BJ (cell line): ENCODE measurements at regions not wholly inside any gene's neighbourhood (a gene's known extent, or its start where the extent isn't known, plus 50 kb on each side); places are given as distances from the start of the nearest gene placed in this dataset.

Experiments
- CTCF ChIA-PET: fragments of 350-600 bp; formaldehyde crosslinking; extraction: SDS; loops from one replicate; lab custom pipeline; 2021; ENCODE audit warnings: antibody characterized with exemption, inconsistent platforms; lab: Yijun Ruan, JAX
- POLR2A ChIA-PET: fragments of 300-600 bp; sonication (Branson Sonifier 250); formaldehyde crosslinking; extraction: SDS; loops from one replicate; lab custom pipeline; 2021; ENCODE audit warnings: antibody characterized with exemption; lab: Charles Lee
- DNase-seq: peaks from one replicate; pipeline ENCODE4 v3.0.0-alpha.2; 2011; ENCODE audit warnings: low read depth
- H3K27me3 ChIP-seq: 2 replicates; pipeline ENCODE4 v1.6.0; 2011; ENCODE audit warnings: low read length; ENCODE audit not compliant: control insufficient read depth, insufficient read depth
- H3K36me3 ChIP-seq: 2 replicates; pipeline ENCODE4 v1.5.1; 2011; ENCODE audit warnings: low read length; ENCODE audit not compliant: control insufficient read depth, insufficient read depth
- H3K4me3 ChIP-seq: 2 replicates; pipeline ENCODE4 v1.5.1; 2011; ENCODE audit warnings: low read depth, mild to moderate bottlenecking, control low read depth, low read length
- TF ChIP-seq, protein P1 (sequence below): IDR thresholded peaks from 2 replicates; pipeline ENCODE4 v1.5.1; 2011; ENCODE audit warnings: low read depth, mild to moderate bottlenecking, control low read depth, inconsistent platforms, low read length, moderate library complexity; ENCODE audit not compliant: insufficient read depth

DNA sequence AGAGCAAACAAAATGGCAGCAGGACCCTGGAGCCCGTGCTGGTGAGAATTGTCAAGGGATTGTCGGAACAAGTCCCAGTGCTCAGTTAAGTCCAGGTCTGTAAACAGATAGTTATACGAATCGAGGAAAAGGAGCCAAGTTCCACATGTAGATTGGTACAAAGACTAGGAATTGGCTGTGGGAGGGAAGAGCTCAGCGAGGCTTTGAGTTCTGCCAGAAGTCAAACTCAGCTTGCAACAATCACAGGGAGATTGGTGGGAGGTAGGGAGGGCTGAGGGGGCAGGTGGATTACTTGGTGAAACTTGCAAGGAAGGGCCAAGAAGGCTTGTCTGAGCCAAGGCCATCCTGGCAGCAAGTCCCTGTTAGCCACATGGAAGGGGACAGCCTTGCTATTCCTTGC is 217.8 kb upstream of the ARL4C start:
- CTCF ChIA-PET = no interaction called here
- no peaks in the 10 kb centered on the region for H3K27me3 ChIP-seq
- POLR2A ChIA-PET = no interaction called here
- TF ChIP-seq, protein P1, sequence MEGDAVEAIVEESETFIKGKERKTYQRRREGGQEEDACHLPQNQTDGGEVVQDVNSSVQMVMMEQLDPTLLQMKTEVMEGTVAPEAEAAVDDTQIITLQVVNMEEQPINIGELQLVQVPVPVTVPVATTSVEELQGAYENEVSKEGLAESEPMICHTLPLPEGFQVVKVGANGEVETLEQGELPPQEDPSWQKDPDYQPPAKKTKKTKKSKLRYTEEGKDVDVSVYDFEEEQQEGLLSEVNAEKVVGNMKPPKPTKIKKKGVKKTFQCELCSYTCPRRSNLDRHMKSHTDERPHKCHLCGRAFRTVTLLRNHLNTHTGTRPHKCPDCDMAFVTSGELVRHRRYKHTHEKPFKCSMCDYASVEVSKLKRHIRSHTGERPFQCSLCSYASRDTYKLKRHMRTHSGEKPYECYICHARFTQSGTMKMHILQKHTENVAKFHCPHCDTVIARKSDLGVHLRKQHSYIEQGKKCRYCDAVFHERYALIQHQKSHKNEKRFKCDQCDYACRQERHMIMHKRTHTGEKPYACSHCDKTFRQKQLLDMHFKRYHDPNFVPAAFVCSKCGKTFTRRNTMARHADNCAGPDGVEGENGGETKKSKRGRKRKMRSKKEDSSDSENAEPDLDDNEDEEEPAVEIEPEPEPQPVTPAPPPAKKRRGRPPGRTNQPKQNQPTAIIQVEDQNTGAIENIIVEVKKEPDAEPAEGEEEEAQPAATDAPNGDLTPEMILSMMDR = no peak
- DNase-seq = no peak
- no peaks in the 10 kb centered on the region for H3K36me3 ChIP-seq
- no peak overlapping the region for H3K4me3 ChIP-seq

DNA sequence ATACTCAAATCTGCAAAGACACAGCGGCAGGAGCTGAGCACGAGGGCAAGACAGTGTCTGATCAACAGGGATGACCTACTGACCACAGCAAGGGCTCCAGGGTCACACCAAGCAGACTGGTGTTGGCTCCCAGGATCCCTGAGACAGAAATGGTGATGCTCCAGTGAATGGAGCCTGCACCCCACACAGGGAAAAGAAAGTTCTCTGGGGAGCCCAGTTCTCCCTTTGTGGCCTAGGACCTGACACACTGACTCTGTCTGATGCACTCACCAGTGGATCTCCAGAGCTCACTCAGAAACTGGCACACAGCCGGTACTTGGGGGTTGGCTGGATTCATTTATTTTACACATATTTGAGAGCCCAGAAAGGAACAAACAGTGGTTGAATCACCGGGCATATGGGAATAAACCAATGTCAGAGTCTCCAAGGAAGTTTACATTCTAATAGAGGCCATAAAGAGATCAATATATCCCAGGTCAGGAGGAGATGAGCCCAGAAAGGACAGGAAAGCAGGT is 215.6 kb upstream of the ARL4C start:
- TF ChIP-seq, protein P1 = no peak
- Histone ChIP-seq H3K4me3 (no peak overlapping the region), H3K27me3 (no peaks in the 10 kb centered on the region), H3K36me3 (no peaks in the 10 kb centered on the region)
- ChIA-PET POLR2A (no interaction called here), CTCF (interaction anchor here (1.1 kb wide), 1 partner anchor 33 kb away, joined by 6 read pairs; no protein-coding TSS in a partner anchor)
- DNase-seq = no peak

DNA sequence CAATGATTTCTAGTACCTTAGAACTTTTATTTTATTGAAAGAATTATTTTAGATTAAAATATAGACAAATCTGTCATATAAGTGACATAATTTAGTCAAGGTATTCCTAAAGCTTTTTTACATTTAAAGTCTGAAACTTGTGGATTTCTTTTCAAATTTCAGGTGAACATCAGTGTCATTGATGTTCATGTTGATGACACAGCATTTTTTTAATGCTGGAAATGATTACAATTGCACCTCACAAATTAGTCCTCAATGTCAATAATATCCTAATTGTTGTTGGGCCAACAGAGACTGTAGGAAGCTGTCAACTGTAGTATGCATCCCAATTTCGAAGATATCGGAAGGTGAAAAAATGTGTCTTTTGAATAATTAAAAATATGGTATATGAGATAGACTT is 214.4 kb upstream of the ARL4C start:
- TF ChIP-seq, protein P1 = no peak
- Histone ChIP-seq H3K4me3 (no peak overlapping the region), H3K36me3 (no peaks in the 10 kb centered on the region), H3K27me3 (no peaks in the 10 kb centered on the region)
- no peak for DNase-seq
- POLR2A ChIA-PET = interaction anchor here (0.6 kb wide), 1 partner anchor 13 kb away, joined by 3 read pairs; no protein-coding TSS in a partner anchor
- CTCF ChIA-PET = interaction anchor here (0.9 kb wide), 1 partner anchor 21 kb away, joined by 4 read pairs; no protein-coding TSS in a partner anchor

DNA sequence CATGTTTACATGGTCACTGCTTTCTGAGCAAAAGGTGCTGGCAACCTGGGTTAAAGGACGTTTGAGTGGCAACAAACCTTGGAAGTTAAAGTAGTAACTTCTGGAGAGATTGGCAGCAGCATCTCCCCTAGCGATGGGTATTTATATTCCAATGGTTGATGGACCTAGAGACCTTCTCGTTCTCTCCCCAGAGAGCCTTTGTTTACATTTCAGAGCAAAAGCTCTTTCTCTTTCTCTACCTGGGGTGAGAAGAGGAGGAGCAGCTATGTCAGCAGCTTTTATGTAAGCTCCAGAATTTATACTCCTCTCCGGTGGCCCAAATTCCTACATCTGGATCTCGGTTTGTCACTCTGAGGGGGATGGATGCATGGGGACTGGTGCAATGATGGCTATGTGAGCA is 213.7 kb upstream of the ARL4C start:
- CTCF ChIA-PET = interaction anchor here (0.9 kb wide), 1 partner anchor 20 kb away, joined by 4 read pairs; no protein-coding TSS in a partner anchor
- TF ChIP-seq, protein P1 = no peak
- no peaks in the 10 kb centered on the region for H3K36me3 ChIP-seq
- no peaks in the 10 kb centered on the region for H3K27me3 ChIP-seq
- DNase-seq = no peak
- POLR2A ChIA-PET = no interaction called here
- H3K4me3 ChIP-seq = no peak overlapping the region

DNA sequence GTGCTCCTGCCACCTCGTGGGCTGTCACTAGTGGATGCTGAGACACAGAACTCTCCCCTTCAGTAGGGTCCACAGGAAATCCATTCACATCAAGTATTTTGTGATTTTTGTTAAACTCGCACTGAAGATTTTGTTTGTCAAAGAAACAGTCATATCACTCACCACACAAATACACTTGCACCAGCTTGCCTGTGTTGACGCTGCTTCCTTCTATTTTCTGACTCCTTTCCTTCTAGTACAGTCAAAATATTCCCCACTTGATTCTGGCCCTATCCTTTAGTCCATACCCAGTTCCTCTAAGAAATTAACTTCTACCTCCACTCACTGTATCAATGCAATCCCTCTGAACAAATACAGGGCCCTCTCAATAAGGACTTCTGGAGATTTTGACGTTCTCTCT is 213.2 kb upstream of the ARL4C start:
- CTCF ChIA-PET = interaction anchor here (0.9 kb wide), 1 partner anchor 19 kb away, joined by 4 read pairs; no protein-coding TSS in a partner anchor
- POLR2A ChIA-PET = no interaction called here
- no peak overlapping the region for H3K4me3 ChIP-seq
- no peaks in the 10 kb centered on the region for H3K27me3 ChIP-seq
- no peaks in the 10 kb centered on the region for H3K36me3 ChIP-seq
- DNase-seq = no peak
- TF ChIP-seq, protein P1 = no peak
